ENCODE measurements at regions not wholly inside any gene's neighbourhood (a gene's known extent, or its start where the extent isn't known, plus 50 kb on each side); places are given as distances from the start of the nearest gene placed in this dataset.

GRCh38 chr10:35827783-35828182 is 185.7 kb upstream of the FZD8 start:
- H3K9ac ChIP-seq (ENCODE audit: low read length) = no peak overlapping the region
- CTCF ChIA-PET = no interaction called here
- H3K4me1 ChIP-seq (ENCODE audit: control insufficient read depth in 1 of 2, insufficient read depth in 2 of 2, low read length in 2 of 2) = no peaks in the 10 kb centered on the region
- DNase-seq (ENCODE audit: low read depth, low spot score) (no peak), ATAC-seq (no peak)
- POLR2A ChIA-PET = no interaction called here
- BruUV-seq (replicated peaks) = no TSS peak
- RAD21 ChIA-PET (ENCODE audit: low non-redundant PET in 1 of 2, low total read pairs in 2 of 2, uncharacterized antibody in 2 of 2, unreplicated experiment in 2 of 2) = no interaction called here
- intact Hi-C loops (cut with micrococcal nuclease) = no loop called here
- H3K9me3 ChIP-seq (ENCODE audit: control insufficient read depth in 1 of 2, insufficient read depth in 1 of 2, low read depth in 1 of 2, low read length in 2 of 2) = peaks cover 0 to 6% of the 10 kb centered on the region in 2 experiments; a peak in 1 of 4 replicates
- no peak overlapping the region for H3K4me3 ChIP-seq (replicated peaks in 1 of 2; ENCODE audit: low read depth in 1 of 2, low read length in 2 of 2)
- H3K9me2 ChIP-seq (ENCODE audit: insufficient read depth) = no peaks in the 10 kb centered on the region
- H3K79me2 ChIP-seq (ENCODE audit: insufficient read depth, low read length) = no peaks in the 10 kb centered on the region
- H3K27ac ChIP-seq (ENCODE audit: low read depth, low read length) = no peak overlapping the region
- H2AFZ ChIP-seq (ENCODE audit: low read depth, low read length, poor library complexity, severe bottlenecking) = no peak overlapping the region
- H3K36me3 ChIP-seq (ENCODE audit: control insufficient read depth in 1 of 2, insufficient read depth in 2 of 2, low read length in 2 of 2) = no peaks in the 10 kb centered on the region
- H3K27me3 ChIP-seq (ENCODE audit: insufficient read depth, low read length) = no peaks in the 10 kb centered on the region
- H4K20me1 ChIP-seq (ENCODE audit: insufficient read depth) = no peaks in the 10 kb centered on the region
- TF ChIP-seq ZFX (IDR thresholded peaks at IDR 0.05) = no peak
- TF ChIP-seq RAD21 (IDR thresholded peaks at IDR 0.05; ENCODE audit: low read depth) = no peak
- TF ChIP-seq FOSL1 (IDR thresholded peaks at IDR 0.05; ENCODE audit: low read depth) = no peak
- TF ChIP-seq SP1 (IDR thresholded peaks at IDR 0.05; ENCODE audit: low read depth) = no peak
- no peak for TF ChIP-seq CEBPB (IDR thresholded peaks at IDR 0.05; ENCODE audit: low read depth)
- H3K4me2 ChIP-seq (ENCODE audit: low read length) = no peak overlapping the region

- DNase-seq (ENCODE audit: low read depth, low spot score) (no peak), ATAC-seq (no peak)
- H3K27ac ChIP-seq (ENCODE audit: low read depth, low read length) = no peak overlapping the region
- H3K9me3 ChIP-seq (ENCODE audit: control insufficient read depth in 1 of 2, insufficient read depth in 1 of 2, low read depth in 1 of 2, low read length in 2 of 2) = no peaks in the 10 kb centered on the region; a peak in 1 of 4 replicates
- no peaks in the 10 kb centered on the region for H3K4me1 ChIP-seq (ENCODE audit: control insufficient read depth in 1 of 2, insufficient read depth in 2 of 2, low read length in 2 of 2)
- no peak overlapping the region for H3K4me3 ChIP-seq (replicated peaks in 1 of 2; ENCODE audit: low read depth in 1 of 2, low read length in 2 of 2)
- POLR2A ChIA-PET = no interaction called here
- intact Hi-C loops (cut with micrococcal nuclease) = no loop called here
- H3K9ac ChIP-seq (ENCODE audit: low read length) = no peak overlapping the region
- H3K27me3 ChIP-seq (ENCODE audit: insufficient read depth, low read length) = no peaks in the 10 kb centered on the region
- H4K20me1 ChIP-seq (ENCODE audit: insufficient read depth) = no peaks in the 10 kb centered on the region
- no peaks in the 10 kb centered on the region for H3K9me2 ChIP-seq (ENCODE audit: insufficient read depth)
- no peak overlapping the region for H3K4me2 ChIP-seq (ENCODE audit: low read length)
- TF ChIP-seq TCF7L2 (IDR thresholded peaks at IDR 0.05; ENCODE audit: borderline replicate concordance, extremely low read depth, insufficient read depth, insufficient read length) (no peak), ELF1 (IDR thresholded peaks at IDR 0.05; ENCODE audit: borderline replicate concordance, low read depth) (no peak)
- no peaks in the 10 kb centered on the region for H3K36me3 ChIP-seq (ENCODE audit: control insufficient read depth in 1 of 2, insufficient read depth in 2 of 2, low read length in 2 of 2)
- CTCF ChIA-PET = no interaction called here
- RAD21 ChIA-PET (ENCODE audit: low non-redundant PET in 1 of 2, low total read pairs in 2 of 2, uncharacterized antibody in 2 of 2, unreplicated experiment in 2 of 2) = no interaction called here
- no peak overlapping the region for H2AFZ ChIP-seq (ENCODE audit: low read depth, low read length, poor library complexity, severe bottlenecking)
- no TSS peak for BruUV-seq (replicated peaks)
- no peaks in the 10 kb centered on the region for H3K79me2 ChIP-seq (ENCODE audit: insufficient read depth, low read length)
These were observed 182.6 kb upstream of the FZD8 start for GRCh38 chr10:35824704-35825103.
